HFFc6 (cell line): ENCODE measurements at regions not wholly inside any gene's neighbourhood (a gene's known extent, or its start where the extent isn't known, plus 50 kb on each side); places are given as distances from the start of the nearest gene placed in this dataset.
A peak's percentile ranks its signal among the peaks of the same experiment; 100 is the strongest.

Experiments used
- DNase-seq: peaks from one replicate; pipeline ENCODE4 v3.0.0-alpha.2; 2018
- H3K27ac Mint-ChIP-seq: 2 replicates; pipeline ENCODE4 v1.8.0; 2020; ENCODE audit warnings: mild to moderate bottlenecking, mixed read lengths
- H3K27me3 Mint-ChIP-seq: 2 replicates; pipeline ENCODE4 v1.8.0; 2021; ENCODE audit warnings: mild to moderate bottlenecking, moderate library complexity, mixed read lengths; ENCODE audit not compliant: insufficient read depth
- H3K36me3 Mint-ChIP-seq: 2 replicates; pipeline ENCODE4 v1.8.0; 2021; ENCODE audit warnings: low read depth, mixed read lengths
- H3K4me1 Mint-ChIP-seq: 2 replicates; pipeline ENCODE4 v1.8.0; 2020; ENCODE audit warnings: low read depth, mixed read lengths
- H3K4me3 Mint-ChIP-seq: 2 replicates; pipeline ENCODE4 v1.8.0; 2020; ENCODE audit warnings: mild to moderate bottlenecking, moderate library complexity, mixed read lengths
- H3K9me3 Mint-ChIP-seq: 2 replicates; pipeline ENCODE4 v1.8.0; 2020; ENCODE audit warnings: mild to moderate bottlenecking, mixed read lengths
- TF ChIP-seq, protein P1 (sequence below): fragments of 200-600 bp; sonication (generic); IDR thresholded peaks from 2 replicates; pipeline ENCODE4 v1.5.0; 2021; ENCODE audit warnings: antibody characterized with exemption, mild to moderate bottlenecking

DNA sequence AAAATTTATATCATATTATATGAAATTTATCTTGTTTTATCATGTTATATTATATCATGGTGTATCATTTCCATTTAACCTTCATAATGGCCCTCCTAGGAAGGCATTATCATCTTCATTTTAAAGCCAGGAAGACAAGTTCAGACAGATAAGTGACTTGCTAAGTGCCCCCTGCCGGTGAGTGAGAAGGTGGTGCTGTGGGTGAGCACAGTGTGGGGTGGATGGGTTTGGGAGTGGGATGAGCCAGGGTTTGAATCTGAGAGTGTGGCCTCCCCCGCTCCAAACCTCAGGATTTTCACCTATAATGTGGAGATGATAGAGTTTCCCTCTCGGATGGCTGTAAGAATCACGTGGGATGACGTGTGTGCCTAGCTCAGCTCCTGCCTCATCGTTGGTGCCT, 108.7 kb upstream of the IGSF21 start:
- Mint-ChIP-seq H3K36me3 (no peaks in the 10 kb centered on the region), H3K9me3 (peaks cover 34% of the 10 kb centered on the region), H3K27ac (no peak overlapping the region), H3K4me3 (no peak overlapping the region), H3K27me3 (peaks cover 2% of the 10 kb centered on the region; the same call in 1 of the 2 replicates), H3K4me1 (no peaks in the 10 kb centered on the region)
- TF ChIP-seq, protein P1, sequence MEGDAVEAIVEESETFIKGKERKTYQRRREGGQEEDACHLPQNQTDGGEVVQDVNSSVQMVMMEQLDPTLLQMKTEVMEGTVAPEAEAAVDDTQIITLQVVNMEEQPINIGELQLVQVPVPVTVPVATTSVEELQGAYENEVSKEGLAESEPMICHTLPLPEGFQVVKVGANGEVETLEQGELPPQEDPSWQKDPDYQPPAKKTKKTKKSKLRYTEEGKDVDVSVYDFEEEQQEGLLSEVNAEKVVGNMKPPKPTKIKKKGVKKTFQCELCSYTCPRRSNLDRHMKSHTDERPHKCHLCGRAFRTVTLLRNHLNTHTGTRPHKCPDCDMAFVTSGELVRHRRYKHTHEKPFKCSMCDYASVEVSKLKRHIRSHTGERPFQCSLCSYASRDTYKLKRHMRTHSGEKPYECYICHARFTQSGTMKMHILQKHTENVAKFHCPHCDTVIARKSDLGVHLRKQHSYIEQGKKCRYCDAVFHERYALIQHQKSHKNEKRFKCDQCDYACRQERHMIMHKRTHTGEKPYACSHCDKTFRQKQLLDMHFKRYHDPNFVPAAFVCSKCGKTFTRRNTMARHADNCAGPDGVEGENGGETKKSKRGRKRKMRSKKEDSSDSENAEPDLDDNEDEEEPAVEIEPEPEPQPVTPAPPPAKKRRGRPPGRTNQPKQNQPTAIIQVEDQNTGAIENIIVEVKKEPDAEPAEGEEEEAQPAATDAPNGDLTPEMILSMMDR, result peak; percentile 43; the same call in 1 of the 2 replicates
- no peak for DNase-seq

DNA sequence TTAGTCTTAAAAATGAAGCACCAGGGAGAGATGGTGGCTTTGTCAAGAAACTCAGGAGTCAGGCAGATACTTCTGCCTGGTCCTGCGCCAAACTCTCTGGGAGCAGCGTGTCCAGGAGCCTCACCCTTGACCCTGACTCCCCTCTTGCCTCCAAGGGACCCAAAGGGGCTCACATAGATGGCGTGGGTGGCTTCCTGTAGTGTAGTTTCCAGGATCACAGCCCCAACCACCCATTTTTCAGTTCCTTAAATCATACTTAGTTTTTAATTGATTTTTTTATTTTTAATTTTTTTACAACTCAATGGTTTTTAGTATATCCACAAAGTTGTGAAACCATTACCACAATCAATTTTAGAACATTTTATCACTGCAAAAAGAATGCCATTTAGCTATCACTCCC, 107.7 kb upstream of the IGSF21 start:
- Mint-ChIP-seq H3K4me3 (no peak overlapping the region), H3K9me3 (peaks cover 27% of the 10 kb centered on the region), H3K27ac (no peak overlapping the region), H3K27me3 (peaks cover 4% of the 10 kb centered on the region), H3K4me1 (no peaks in the 10 kb centered on the region), H3K36me3 (no peaks in the 10 kb centered on the region)
- DNase-seq, result no peak
- TF ChIP-seq, protein P1, result no peak

DNA sequence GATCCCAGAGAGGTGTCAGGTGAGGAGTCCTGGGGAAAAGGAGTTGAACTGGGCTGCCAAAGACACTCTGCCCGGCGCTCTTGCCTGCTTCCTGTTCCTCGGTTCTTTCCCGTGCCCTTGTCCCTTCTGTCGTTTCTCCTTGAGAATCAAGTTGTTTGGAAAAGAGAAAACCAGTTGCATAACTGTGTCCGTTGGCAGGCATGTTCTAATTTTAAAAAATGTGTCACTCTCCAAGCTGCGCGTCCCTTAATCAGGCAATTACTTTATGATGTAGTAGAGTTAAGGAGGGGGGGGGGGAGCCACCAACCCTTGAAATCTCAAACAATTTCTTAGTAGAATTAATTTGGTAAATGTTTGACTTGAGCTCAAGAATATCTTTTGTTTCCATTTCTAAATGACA, 105.9 kb upstream of the IGSF21 start:
- TF ChIP-seq, protein P1, result no peak
- H3K36me3 Mint-ChIP-seq, result no peaks in the 10 kb centered on the region
- H3K4me3 Mint-ChIP-seq, result no peak overlapping the region
- no peaks in the 10 kb centered on the region for H3K4me1 Mint-ChIP-seq
- peaks cover 16% of the 10 kb centered on the region for H3K9me3 Mint-ChIP-seq
- H3K27ac Mint-ChIP-seq, result no peak overlapping the region
- DNase-seq, result no peak
- peaks cover 4% of the 10 kb centered on the region for H3K27me3 Mint-ChIP-seq

DNA sequence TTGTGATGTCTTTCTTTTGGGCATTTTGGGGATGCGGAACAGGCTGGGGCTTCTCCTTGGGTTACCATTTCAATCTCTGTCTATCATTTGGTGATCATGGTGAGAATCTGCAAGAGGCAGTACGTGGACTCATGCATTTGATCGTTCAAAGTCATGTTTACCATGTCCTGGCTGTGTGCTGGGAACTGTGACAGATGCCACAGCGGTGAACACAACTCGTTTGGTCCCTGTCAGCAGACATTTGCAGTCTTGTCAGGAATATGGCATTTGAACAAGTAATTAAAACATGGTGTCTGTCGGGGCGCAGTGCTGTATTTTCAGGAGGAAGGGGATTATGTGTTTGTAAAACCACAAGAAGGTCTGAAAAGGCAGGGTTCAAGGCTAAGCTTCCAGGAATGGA, 103.3 kb upstream of the IGSF21 start:
- H3K4me3 Mint-ChIP-seq, result no peak overlapping the region
- no peak for DNase-seq
- peaks cover 4% of the 10 kb centered on the region for H3K27me3 Mint-ChIP-seq
- H3K27ac Mint-ChIP-seq, result no peak overlapping the region
- H3K9me3 Mint-ChIP-seq, result peaks cover 34% of the 10 kb centered on the region
- H3K4me1 Mint-ChIP-seq, result no peaks in the 10 kb centered on the region
- H3K36me3 Mint-ChIP-seq, result no peaks in the 10 kb centered on the region
- TF ChIP-seq, protein P1, result no peak

DNA sequence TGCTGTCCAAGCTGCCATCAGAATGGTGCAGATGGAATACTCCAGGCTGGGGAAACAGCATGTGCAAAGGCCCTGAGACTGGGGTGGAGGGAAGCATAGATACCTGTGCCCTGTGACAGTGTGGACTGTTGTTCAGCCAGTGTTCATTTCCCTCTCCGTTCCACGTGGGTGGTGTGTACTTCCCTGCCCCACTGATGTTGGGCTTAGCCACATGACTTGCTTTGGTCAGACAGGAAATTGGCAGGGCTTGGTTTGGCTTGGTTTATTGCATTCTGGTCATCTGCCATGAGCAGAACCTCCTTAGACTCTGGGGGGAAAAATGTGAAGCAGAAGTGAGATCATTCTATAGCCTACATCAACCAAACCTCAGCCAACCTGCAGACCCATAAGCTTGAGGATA, 102.4 kb upstream of the IGSF21 start:
- DNase-seq, result no peak
- no peak overlapping the region for H3K27ac Mint-ChIP-seq
- H3K4me1 Mint-ChIP-seq, result no peaks in the 10 kb centered on the region
- H3K36me3 Mint-ChIP-seq, result peaks cover 6% of the 10 kb centered on the region; the same call in 1 of the 2 replicates
- H3K9me3 Mint-ChIP-seq, result peaks cover 42% of the 10 kb centered on the region
- peaks cover 4% of the 10 kb centered on the region for H3K27me3 Mint-ChIP-seq
- no peak overlapping the region for H3K4me3 Mint-ChIP-seq
- TF ChIP-seq, protein P1, result no peak
